ENCODE measurements at regions not wholly inside any gene's neighbourhood (a gene's known extent, or its start where the extent isn't known, plus 50 kb on each side); places are given as distances from the start of the nearest gene placed in this dataset.

- TF ChIP-seq USF2 (IDR thresholded peaks at IDR 0.05; ENCODE audit: borderline replicate concordance, low read depth, low read length) (no peak), ELK1 (IDR thresholded peaks at IDR 0.05; ENCODE audit: low read depth, low read length) (no peak), POLR2AphosphoS5 (IDR thresholded peaks at IDR 0.05; ENCODE audit: low read length) (no peak), HDAC6 (IDR thresholded peaks at IDR 0.05; ENCODE audit: unreplicated experiment) (no peak), TCF3 (IDR thresholded peaks at IDR 0.05; ENCODE audit: borderline replicate concordance, insufficient read depth, low read depth, low read length) (no peak), ZSCAN29 (IDR thresholded peaks at IDR 0.05) (no peak), USF1 (IDR thresholded peaks at IDR 0.05; ENCODE audit: borderline replicate concordance, extremely low read length, insufficient read depth, low read depth, low read length) (no peak)
Measured at GRCh38 chr18:73168236-73168635, 300.4 kb upstream of the NETO1 start (continued).

GRCh38 chr18:73164430-73164829, 296.6 kb upstream of the NETO1 start:
- peak; percentile 29; the same call in 1 of the 3 replicates for ATAC-seq
- Histone ChIP-seq H4K20me1 (ENCODE audit: control insufficient read depth, insufficient read depth) (no peaks in the 10 kb centered on the region), H3K4me2 (ENCODE audit: control insufficient read depth, insufficient read depth) (no peak overlapping the region), H3K9me3 (replicated peaks; ENCODE audit: control insufficient read depth, insufficient read depth, low read length) (no peaks in the 10 kb centered on the region), H3K27me3 (replicated peaks in 1 of 2; ENCODE audit: control insufficient read depth in 2 of 2, insufficient read depth in 2 of 2, low read length in 1 of 2) (no peaks in the 10 kb centered on the region), H3K9ac (ENCODE audit: control insufficient read depth, insufficient read depth, low read length) (no peak overlapping the region), H3K79me2 (ENCODE audit: control insufficient read depth, insufficient read depth, low read length) (no peaks in the 10 kb centered on the region), H3K4me3 (no peak overlapping the region), H3K4me1 (ENCODE audit: control insufficient read depth, insufficient read depth, low read length) (no peaks in the 10 kb centered on the region), H3K27ac (ENCODE audit: control insufficient read depth, insufficient read depth) (no peak overlapping the region), H2AFZ (ENCODE audit: control insufficient read depth, low read depth, low read length) (no peak overlapping the region), H3K36me3 (ENCODE audit: control insufficient read depth in 2 of 2, insufficient read depth in 2 of 2, low read length in 1 of 2) (no peaks in the 10 kb centered on the region)
- ChIA-PET RAD21 (ENCODE audit: unreplicated experiment) (no interaction called here), POLR2A (no interaction called here), CTCF (no interaction called here), SMC1A (ENCODE audit: uncharacterized antibody, unreplicated experiment) (no interaction called here)
- no TSS peak for BruUV-seq (replicated peaks)
- 39% methylated on average over 3 of the region's 3 CpGs for WGBS (ENCODE audit: insufficient coverage, insufficient replicate concordance, low lambda C conversion rate, missing lambda C conversion rate)
- DNase-seq (ENCODE audit: low read depth, low spot score): no peak
- in situ Hi-C loops (cut with MboI) (no loop called here), intact Hi-C loops (cut with micrococcal nuclease; ENCODE audit: unreplicated experiment) (no loop called here)
- no peak for FAIRE-seq
- TF ChIP-seq SPI1 (IDR thresholded peaks at IDR 0.05; ENCODE audit: borderline replicate concordance, insufficient read depth, low read depth, low read length): no peak
- TF ChIP-seq MTA2 (IDR thresholded peaks at IDR 0.05; ENCODE audit: low read depth): no peak
- no peak for TF ChIP-seq MEF2B (IDR thresholded peaks at IDR 0.05; ENCODE audit: partially characterized antibody, poor library complexity, severe bottlenecking)
- TF ChIP-seq ATF7 (IDR thresholded peaks at IDR 0.05; ENCODE audit: low read depth): no peak
- TF ChIP-seq MXI1 (IDR thresholded peaks at IDR 0.05; ENCODE audit: low read depth, low read length): no peak
- no peak for TF ChIP-seq E4F1 (IDR thresholded peaks at IDR 0.05; ENCODE audit: borderline replicate concordance, partially characterized antibody)
- no peak for TF ChIP-seq IRF5 (IDR thresholded peaks at IDR 0.05; ENCODE audit: borderline replicate concordance)
- TF ChIP-seq IKZF1 (conservative IDR thresholded peaks at IDR 0.05): no peak
- no peak for TF ChIP-seq SREBF2 (IDR thresholded peaks at IDR 0.05; ENCODE audit: low read length)
- no peak for TF ChIP-seq CHD1 (IDR thresholded peaks at IDR 0.05; ENCODE audit: low read depth, low read length)
- no peak for TF ChIP-seq POU2F2 (IDR thresholded peaks at IDR 0.05; ENCODE audit: borderline replicate concordance, low read depth, low read length)
